ENCODE measurements at regions not wholly inside any gene's neighbourhood (a gene's known extent, or its start where the extent isn't known, plus 50 kb on each side); places are given as distances from the start of the nearest gene placed in this dataset.

GRCh38 chr7:156124356-156124755 is 312.1 kb upstream of the SHH start:
- no peak for DNase-seq (ENCODE audit: low spot score)

- DNase-seq (ENCODE audit: low spot score) = no peak
Observed at GRCh38 chr7:156123362-156123761, 311.1 kb upstream of the SHH start.

GRCh38 chr7:156122752-156123354 is 310.6 kb upstream of the SHH start:
- no peak for DNase-seq (ENCODE audit: low spot score)

- no peak for DNase-seq (ENCODE audit: low spot score)
Observed at GRCh38 chr7:156121956-156122355, 309.7 kb upstream of the SHH start.

- DNase-seq (ENCODE audit: low spot score) = no peak
Observed at GRCh38 chr7:156121434-156121833, 309.2 kb upstream of the SHH start.

GRCh38 chr7:156120552-156120951 is 308.3 kb upstream of the SHH start:
- no peak for DNase-seq (ENCODE audit: low spot score)

GRCh38 chr7:156119771-156120170 is 307.5 kb upstream of the SHH start:
- DNase-seq (ENCODE audit: low spot score) = no peak

GRCh38 chr7:156118248-156118645 is 306.0 kb upstream of the SHH start:
- DNase-seq (ENCODE audit: low spot score) = no peak

- no peak for DNase-seq (ENCODE audit: low spot score)
Observed at GRCh38 chr7:156117542-156118247, 305.4 kb upstream of the SHH start.

GRCh38 chr7:156116514-156117215 is 304.4 kb upstream of the SHH start:
- no peak for DNase-seq (ENCODE audit: low spot score)

GRCh38 chr7:156115582-156115981 is 303.3 kb upstream of the SHH start:
- no peak for DNase-seq (ENCODE audit: low spot score)

GRCh38 chr7:156113731-156114130 is 301.5 kb upstream of the SHH start:
- no peak for DNase-seq (ENCODE audit: low spot score)

GRCh38 chr7:156109988-156110387 is 297.7 kb upstream of the SHH start:
- DNase-seq (ENCODE audit: low spot score) = no peak

GRCh38 chr7:156109076-156109475 is 296.8 kb upstream of the SHH start:
- DNase-seq (ENCODE audit: low spot score) = no peak

- no peak for DNase-seq (ENCODE audit: low spot score)
Observed at GRCh38 chr7:156107957-156108356, 295.7 kb upstream of the SHH start.

- no peak for DNase-seq (ENCODE audit: low spot score)
Observed at GRCh38 chr7:156106107-156106426, 293.8 kb upstream of the SHH start.

- no peak for DNase-seq (ENCODE audit: low spot score)
Observed at GRCh38 chr7:156105337-156106106, 293.3 kb upstream of the SHH start.

- no peak for DNase-seq (ENCODE audit: low spot score)
Observed at GRCh38 chr7:156104501-156105336, 292.5 kb upstream of the SHH start.

- no peak for DNase-seq (ENCODE audit: low spot score)
Observed at GRCh38 chr7:156102267-156102666, 290.0 kb upstream of the SHH start.

- DNase-seq (ENCODE audit: low spot score) = no peak
Observed at GRCh38 chr7:156101355-156101754, 289.1 kb upstream of the SHH start.

- DNase-seq (ENCODE audit: low spot score) = no peak
Observed at GRCh38 chr7:156100086-156100485, 287.8 kb upstream of the SHH start.

- no peak for DNase-seq (ENCODE audit: low spot score)
Observed at GRCh38 chr7:156099085-156099484, 286.8 kb upstream of the SHH start.

Measured in CD4-positive, alpha-beta T cell treated with Interleukin-15 for 4 hours (primary cell).